OCI-LY1 (cell line): ENCODE measurements at regions not wholly inside any gene's neighbourhood (a gene's known extent, or its start where the extent isn't known, plus 50 kb on each side); places are given as distances from the start of the nearest gene placed in this dataset.

Source experiments
- H2AFZ ChIP-seq: fragments of 200-600 bp; sonication (generic), shearing (Covaris generic); 2 replicates; pipeline ENCODE4 v1.6.0; 2014; ENCODE audit warnings: antibody characterized with exemption, mild to moderate bottlenecking, low read length
- H3F3A ChIP-seq: fragments of 200-600 bp; sonication (generic), shearing (Covaris generic); 2 replicates; pipeline ENCODE4 v1.6.0; 2014; ENCODE audit warnings: mild to moderate bottlenecking, antibody characterized with exemption, low read length, moderate library complexity; ENCODE audit not compliant: insufficient read depth
- H3K27ac ChIP-seq: fragments of 200-600 bp; sonication (generic); 2 replicates; pipeline ENCODE4 v1.5.1; 2014; ENCODE audit warnings: low read length, mixed run types, mild to moderate bottlenecking, low read depth; ENCODE audit not compliant: poor library complexity, severe bottlenecking
- H3K27me3 ChIP-seq: fragments of 200-600 bp; sonication (generic); 2 replicates; pipeline ENCODE4 v1.6.0; 2014; ENCODE audit warnings: antibody characterized with exemption, mild to moderate bottlenecking, low read length, moderate library complexity; ENCODE audit not compliant: insufficient read depth
- H3K36me3 ChIP-seq: fragments of 200-600 bp; sonication (generic); 2 replicates; pipeline ENCODE4 v1.6.1; 2014; ENCODE audit warnings: mild to moderate bottlenecking, antibody characterized with exemption, low read length, moderate library complexity, mixed read lengths; ENCODE audit not compliant: insufficient read depth
- H3K4me1 ChIP-seq: fragments of 200-600 bp; sonication (generic); 2 replicates; pipeline ENCODE4 v1.5.1; 2014; ENCODE audit warnings: mild to moderate bottlenecking, low read length, moderate library complexity; ENCODE audit not compliant: insufficient read depth, severe bottlenecking
- H3K4me2 ChIP-seq: fragments of 200-600 bp; sonication (generic), shearing (Covaris generic); 2 replicates; pipeline ENCODE4 v1.6.1; 2014; ENCODE audit warnings: low read length
- H3K4me3 ChIP-seq: fragments of 200-600 bp; sonication (generic); 2 replicates; pipeline ENCODE4 v1.5.1; 2014; ENCODE audit warnings: low read length, low read depth, mild to moderate bottlenecking, mixed read lengths; ENCODE audit not compliant: poor library complexity, severe bottlenecking
- H3K79me2 ChIP-seq: fragments of 200-600 bp; shearing (Covaris generic); 2 replicates; pipeline ENCODE4 v1.6.1; 2016; ENCODE audit warnings: mixed run types, low read length, mixed read lengths; ENCODE audit not compliant: insufficient read depth
- H3K9ac ChIP-seq: fragments of 200-600 bp; sonication (generic), shearing (Covaris generic); 2 replicates; pipeline ENCODE4 v1.6.1; 2014; ENCODE audit warnings: mild to moderate bottlenecking, low read length, mixed read lengths
- H3K9me2 ChIP-seq: fragments of 200-600 bp; sonication (generic), shearing (Covaris generic); 2 replicates; pipeline ENCODE4 v1.6.1; 2014; ENCODE audit warnings: low read depth, mild to moderate bottlenecking, low read length, mixed read lengths
- H3K9me3 ChIP-seq: fragments of 200-600 bp; shearing (Covaris generic); 2 replicates; pipeline ENCODE4 v1.6.1; 2014; ENCODE audit warnings: low read length, mixed read lengths
- H4K20me1 ChIP-seq: fragments of 200-600 bp; sonication (generic), shearing (Covaris generic); 2 replicates; pipeline ENCODE4 v1.6.0; 2016; ENCODE audit warnings: mild to moderate bottlenecking, low read length; ENCODE audit not compliant: insufficient read depth
- EZH2 ChIP-seq: fragments of 200-600 bp; sonication (generic), shearing (Covaris generic); IDR thresholded peaks from 2 replicates; pipeline ENCODE4 v1.8.0; 2017; ENCODE audit warnings: borderline replicate concordance, mixed run types, mild to moderate bottlenecking, antibody characterized with exemption, low read length, moderate library complexity, mixed read lengths
- TF ChIP-seq, protein P1 (sequence below): fragments of 200-600 bp; sonication (generic), shearing (Covaris generic); IDR thresholded peaks from 2 replicates; pipeline ENCODE4 v1.5.1; 2017; ENCODE audit warnings: mild to moderate bottlenecking, antibody characterized with exemption, low read length, moderate library complexity, mixed read lengths

DNA sequence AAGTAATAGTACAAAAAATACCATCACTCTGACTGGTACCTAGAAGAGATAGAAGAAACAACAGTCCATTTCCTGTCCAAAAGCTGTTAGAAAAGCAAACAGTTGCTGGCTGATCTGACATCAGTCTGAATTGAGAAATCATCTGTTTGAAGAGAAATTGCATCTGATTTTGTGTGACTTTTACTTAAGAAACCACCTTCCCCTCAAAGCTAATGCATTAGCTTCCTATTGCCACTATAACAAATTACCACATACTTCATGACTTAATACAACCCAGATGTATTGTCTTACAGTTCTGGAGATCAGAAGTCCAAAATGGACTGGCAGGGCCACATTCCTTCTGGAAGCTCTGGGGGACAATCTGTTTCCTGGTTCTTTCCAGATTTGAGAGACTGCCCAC, 385.9 kb upstream of the TLE4 start:
- Histone ChIP-seq H4K20me1 (no peaks in the 10 kb centered on the region), H3K4me1 (no peaks in the 10 kb centered on the region), H3K4me2 (no peak overlapping the region), H3K79me2 (no peaks in the 10 kb centered on the region), H3K9ac (no peak overlapping the region), H3K4me3 (no peak overlapping the region), H3K36me3 (no peaks in the 10 kb centered on the region), H3K9me3 (no peaks in the 10 kb centered on the region), H2AFZ (no peak overlapping the region), H3K9me2 (no peaks in the 10 kb centered on the region), H3K27ac (no peak overlapping the region), H3F3A (no peaks in the 10 kb centered on the region), H3K27me3 (no peaks in the 10 kb centered on the region)
- TF ChIP-seq, protein P1, sequence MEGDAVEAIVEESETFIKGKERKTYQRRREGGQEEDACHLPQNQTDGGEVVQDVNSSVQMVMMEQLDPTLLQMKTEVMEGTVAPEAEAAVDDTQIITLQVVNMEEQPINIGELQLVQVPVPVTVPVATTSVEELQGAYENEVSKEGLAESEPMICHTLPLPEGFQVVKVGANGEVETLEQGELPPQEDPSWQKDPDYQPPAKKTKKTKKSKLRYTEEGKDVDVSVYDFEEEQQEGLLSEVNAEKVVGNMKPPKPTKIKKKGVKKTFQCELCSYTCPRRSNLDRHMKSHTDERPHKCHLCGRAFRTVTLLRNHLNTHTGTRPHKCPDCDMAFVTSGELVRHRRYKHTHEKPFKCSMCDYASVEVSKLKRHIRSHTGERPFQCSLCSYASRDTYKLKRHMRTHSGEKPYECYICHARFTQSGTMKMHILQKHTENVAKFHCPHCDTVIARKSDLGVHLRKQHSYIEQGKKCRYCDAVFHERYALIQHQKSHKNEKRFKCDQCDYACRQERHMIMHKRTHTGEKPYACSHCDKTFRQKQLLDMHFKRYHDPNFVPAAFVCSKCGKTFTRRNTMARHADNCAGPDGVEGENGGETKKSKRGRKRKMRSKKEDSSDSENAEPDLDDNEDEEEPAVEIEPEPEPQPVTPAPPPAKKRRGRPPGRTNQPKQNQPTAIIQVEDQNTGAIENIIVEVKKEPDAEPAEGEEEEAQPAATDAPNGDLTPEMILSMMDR = no peak
- no peak for TF ChIP-seq EZH2

DNA sequence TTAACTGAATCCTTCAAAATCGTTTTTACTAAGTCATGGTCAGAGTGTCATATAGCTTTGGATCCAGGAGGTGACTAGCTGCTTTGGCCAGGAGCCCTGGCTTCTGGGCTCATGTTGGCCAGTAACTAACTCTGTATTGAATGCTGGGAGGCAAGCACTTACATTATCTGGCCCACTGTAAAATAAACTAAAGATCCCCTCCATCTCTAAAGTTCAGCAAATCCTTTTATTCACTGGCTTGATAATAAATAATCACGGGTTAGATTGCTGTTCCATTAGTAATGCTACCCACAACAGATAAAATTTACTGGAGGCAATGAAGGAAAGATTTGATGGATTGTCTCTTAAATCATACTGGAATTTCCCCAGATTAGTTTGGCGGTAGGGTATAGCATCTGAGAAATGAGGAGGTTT, 382.2 kb upstream of the TLE4 start:
- Histone ChIP-seq H4K20me1 (no peaks in the 10 kb centered on the region), H3K27ac (no peak overlapping the region), H3K9ac (no peak overlapping the region), H3F3A (no peaks in the 10 kb centered on the region), H3K9me2 (no peaks in the 10 kb centered on the region), H3K4me3 (no peak overlapping the region), H3K36me3 (no peaks in the 10 kb centered on the region), H3K79me2 (no peaks in the 10 kb centered on the region), H3K9me3 (no peaks in the 10 kb centered on the region), H3K4me1 (no peaks in the 10 kb centered on the region), H3K4me2 (no peak overlapping the region), H3K27me3 (no peaks in the 10 kb centered on the region), H2AFZ (no peak overlapping the region)
- TF ChIP-seq EZH2 = no peak
- TF ChIP-seq, protein P1 = no peak

DNA sequence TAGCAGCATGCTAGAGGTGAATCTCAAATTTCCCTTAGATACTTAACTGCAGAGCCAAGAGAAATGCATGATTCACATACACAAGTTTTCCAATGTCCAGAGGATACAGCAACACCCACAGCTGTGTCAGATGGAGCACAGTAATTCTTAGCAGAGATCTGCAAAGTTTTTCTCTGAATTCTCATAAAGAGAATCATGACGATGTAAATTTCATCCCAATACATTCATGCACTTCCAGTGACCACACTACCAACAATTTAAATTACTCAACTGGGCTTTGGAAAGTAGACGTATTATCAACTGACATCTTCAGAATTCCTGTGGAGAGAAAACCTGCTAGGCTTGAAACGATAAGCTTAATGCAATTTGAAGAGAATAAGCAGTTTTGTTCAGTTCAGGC, 378.8 kb upstream of the TLE4 start:
- H3K9me2 ChIP-seq = no peaks in the 10 kb centered on the region
- no peaks in the 10 kb centered on the region for H3K36me3 ChIP-seq
- TF ChIP-seq, protein P1 = no peak
- no peaks in the 10 kb centered on the region for H4K20me1 ChIP-seq
- no peak overlapping the region for H3K4me3 ChIP-seq
- H3K27me3 ChIP-seq = no peaks in the 10 kb centered on the region
- H2AFZ ChIP-seq = no peak overlapping the region
- H3K4me2 ChIP-seq = no peak overlapping the region
- H3F3A ChIP-seq = no peaks in the 10 kb centered on the region
- no peaks in the 10 kb centered on the region for H3K79me2 ChIP-seq
- no peak overlapping the region for H3K9ac ChIP-seq
- H3K27ac ChIP-seq = no peak overlapping the region
- H3K9me3 ChIP-seq = no peaks in the 10 kb centered on the region
- H3K4me1 ChIP-seq = no peaks in the 10 kb centered on the region
